Tibial nerve (tissue), 3 donors: ENCODE measurements at regions not wholly inside any gene's neighbourhood (a gene's known extent, or its start where the extent isn't known, plus 50 kb on each side); places are given as distances from the start of the nearest gene placed in this dataset.

ENCODE experiments used
- CTCF ChIP-seq, 5 experiments: fragments of 200-600 bp in 3 of 5; fragments of 450-650 bp in 2 of 5; sonication (generic) in 3 of 5; IDR thresholded peaks; one replicate each; pipeline ENCODE4 v1.5.1; 2016 to 2019; ENCODE audit warnings: antibody characterized with exemption in 5 of 5, mild to moderate bottlenecking in 3 of 5, moderate library complexity in 2 of 5
- POLR2A ChIP-seq, 2 donors: fragments of 450-650 bp; IDR thresholded peaks; one replicate each; pipeline ENCODE4 v1.6.1; 2017; ENCODE audit warnings: antibody characterized with exemption in 2 of 2, mild to moderate bottlenecking in 2 of 2, moderate library complexity in 2 of 2

- TF ChIP-seq CTCF (IDR thresholded peaks at IDR 0.05) (no peak), POLR2A (IDR thresholded peaks at IDR 0.05) (no peak)
Measured at GRCh38 chr3:182637350-182638110, 155.8 kb upstream of the ATP11B start.
